Fibroblast of skin of left quadriceps (primary cell): ENCODE measurements at regions not wholly inside any gene's neighbourhood (a gene's known extent, or its start where the extent isn't known, plus 50 kb on each side); places are given as distances from the start of the nearest gene placed in this dataset.
"Not testable (repeated sequence)": the region's sequence is repeated elsewhere in the genome, so short reads cannot be mapped to it uniquely, and the experiment has no call there.

Experiments
- DNase-seq, 2 experiments: peaks; one replicate each; pipeline ENCODE4 v3.0.0-alpha.2; 2013; ENCODE audit warnings: low read depth in 2 of 2

- DNase-seq, result no peak
Measured at GRCh38 chr6:85085875-85086274, 321.5 kb upstream of the TBX18 start.

- no peak for DNase-seq
Measured at GRCh38 chr6:85081102-85081501, 316.7 kb upstream of the TBX18 start.

- DNase-seq, result no peak
Measured at GRCh38 chr6:85079761-85080160, 315.4 kb upstream of the TBX18 start.

- peak; percentile 95 for DNase-seq
Measured at GRCh38 chr6:85078058-85078457, 313.7 kb upstream of the TBX18 start.

GRCh38 chr6:85077098-85077497 lies 312.7 kb upstream of the TBX18 start:
- peak; percentile 36 to 38 for DNase-seq

GRCh38 chr6:85071845-85072244 lies 307.4 kb upstream of the TBX18 start:
- not testable (repeated sequence) for DNase-seq

DNA sequence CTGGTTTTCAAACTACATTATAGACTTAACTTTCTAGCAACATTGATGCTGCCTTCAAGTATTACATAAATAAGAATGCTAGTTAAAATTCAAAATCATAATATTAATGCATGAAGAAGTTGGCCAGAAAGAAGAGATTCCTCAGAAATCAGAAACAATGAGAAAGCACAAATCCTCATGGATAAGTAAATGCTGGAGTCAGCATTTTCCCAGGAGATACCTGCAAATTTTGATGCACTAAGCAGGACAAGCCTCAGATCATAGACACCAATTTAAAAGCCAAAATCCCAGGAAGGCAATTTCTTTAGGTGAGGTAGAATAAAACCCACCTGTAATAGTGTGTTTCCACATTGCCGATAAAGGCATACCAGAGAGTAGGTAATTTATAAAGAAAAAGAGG lies 305.2 kb upstream of the TBX18 start:
- DNase-seq, result no peak

DNA sequence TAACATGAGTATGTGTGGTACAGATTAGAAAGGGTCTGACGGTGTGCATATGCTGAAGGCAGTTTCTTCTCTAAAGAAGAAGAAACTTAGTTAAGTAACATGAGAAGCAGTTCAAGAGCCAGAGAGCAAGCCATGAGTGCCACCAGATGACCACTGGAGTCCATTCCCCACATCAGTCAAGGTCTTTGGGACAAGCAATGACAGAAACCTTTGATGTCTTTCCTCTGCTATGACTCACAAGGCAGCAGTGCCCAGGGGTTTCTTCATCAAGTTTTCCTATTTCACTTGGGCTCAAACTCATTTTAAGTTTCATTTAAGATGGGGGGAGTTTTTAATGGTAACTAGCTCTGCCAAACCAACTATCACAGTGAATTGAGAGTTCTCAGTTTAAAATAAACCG lies 303.8 kb upstream of the TBX18 start:
- DNase-seq, result no peak

DNA sequence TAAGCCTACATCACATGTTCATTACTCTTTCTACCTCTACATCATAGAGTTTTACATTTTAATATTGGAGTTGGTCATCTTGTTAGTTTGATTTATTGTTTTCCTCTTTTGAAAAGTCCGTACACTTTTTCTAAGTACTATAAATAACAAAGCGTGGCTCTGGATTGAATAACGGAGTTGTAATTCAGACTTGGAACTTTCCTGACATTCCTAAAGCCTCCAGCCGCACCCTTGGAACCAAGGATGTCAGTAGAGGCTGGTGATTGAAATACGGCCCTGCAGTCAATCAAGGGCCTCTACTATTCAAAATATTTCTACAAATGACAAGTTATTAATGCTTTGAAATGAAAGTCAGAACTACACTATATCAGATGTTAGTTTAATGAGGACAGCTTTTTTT lies 301.9 kb upstream of the TBX18 start:
- DNase-seq, result no peak

- peak; percentile 23 to 29 for DNase-seq
Measured at GRCh38 chr6:85065831-85066230, 301.4 kb upstream of the TBX18 start.

- no peak for DNase-seq
Measured at GRCh38 chr6:85063611-85064010, 299.2 kb upstream of the TBX18 start.

GRCh38 chr6:85062884-85063283 lies 298.5 kb upstream of the TBX18 start:
- no peak for DNase-seq

DNA sequence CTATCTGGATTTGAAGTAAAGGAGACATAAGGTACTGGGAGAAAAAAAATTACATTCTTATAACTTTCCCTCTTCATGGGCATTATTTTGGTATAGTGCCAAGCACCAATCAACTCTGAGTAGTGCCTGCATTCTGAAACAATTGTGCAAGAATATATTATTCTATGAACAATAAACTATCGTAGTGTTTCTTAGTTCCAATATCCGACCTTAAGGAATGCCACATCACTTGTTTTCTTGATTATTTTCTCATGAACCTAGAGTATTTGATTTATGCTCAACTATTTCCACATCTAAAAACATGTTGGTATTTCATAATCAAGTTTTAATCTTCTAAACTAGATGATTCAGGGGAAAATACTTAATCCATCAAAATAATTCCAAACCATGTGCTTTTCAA lies 294.4 kb upstream of the TBX18 start:
- DNase-seq, result peak; percentile 22 to 25

GRCh38 chr6:85050149-85050548 lies 285.8 kb upstream of the TBX18 start:
- DNase-seq, result no peak

GRCh38 chr6:85049282-85049681 lies 284.9 kb upstream of the TBX18 start:
- DNase-seq, result no peak

DNA sequence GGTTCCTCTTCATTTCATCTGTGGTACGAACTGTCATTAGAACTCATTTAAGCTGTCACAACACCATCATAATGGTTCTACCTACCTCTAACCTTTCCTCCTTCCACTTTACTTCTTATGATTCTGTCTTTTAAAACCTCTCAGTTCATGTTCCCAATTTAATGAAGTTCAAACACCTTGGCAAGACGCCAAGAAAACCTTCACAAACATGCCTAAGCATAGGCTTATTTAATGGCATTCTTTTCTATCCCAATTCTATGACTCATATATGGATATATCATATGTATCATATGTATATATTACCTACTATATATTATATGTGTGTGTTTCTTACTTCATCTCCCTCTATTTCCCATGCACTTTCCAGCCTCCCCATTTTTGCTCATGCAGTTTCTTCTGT lies 283.4 kb upstream of the TBX18 start:
- no peak for DNase-seq

DNA sequence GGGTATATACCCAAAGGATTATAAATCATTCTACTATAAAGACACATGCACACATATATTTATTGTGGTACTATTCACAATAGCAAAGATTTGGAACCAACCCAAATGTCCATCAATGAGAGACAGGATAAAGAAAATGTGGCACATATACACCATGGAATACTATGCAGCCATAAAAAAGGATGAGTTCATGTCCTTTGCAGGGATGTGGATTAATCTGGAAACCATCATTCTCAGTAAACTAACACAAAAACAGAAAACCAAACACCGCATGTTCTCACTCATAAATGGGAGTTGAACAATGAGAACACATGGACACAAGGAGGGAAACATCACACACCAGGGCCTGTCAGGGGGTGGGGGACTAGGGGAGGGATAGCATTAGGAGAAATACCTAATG lies 281.4 kb upstream of the TBX18 start:
- DNase-seq, result not testable (repeated sequence)

- peak; percentile 70 to 73 for DNase-seq
Measured at GRCh38 chr6:85044361-85044760, 280.0 kb upstream of the TBX18 start.

DNA sequence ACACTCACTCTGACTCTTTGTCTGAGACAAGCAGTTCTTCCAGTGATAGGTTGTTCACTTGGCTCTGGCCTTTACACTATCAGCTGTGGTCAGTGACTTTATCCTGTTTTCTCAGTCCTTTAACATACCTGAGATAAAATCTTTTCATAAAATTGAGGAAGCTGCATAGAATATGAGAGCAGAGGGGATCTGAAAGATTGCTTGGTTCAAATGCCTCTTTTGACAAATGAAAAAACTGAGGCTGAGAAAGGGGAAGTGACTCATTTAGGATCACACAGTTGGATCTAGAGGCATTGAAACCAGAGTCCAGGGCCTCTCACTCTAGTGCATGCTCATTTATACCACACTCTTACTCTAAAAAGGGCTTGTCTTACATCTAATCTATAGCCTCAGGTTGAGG lies 277.0 kb upstream of the TBX18 start:
- DNase-seq, result no peak

- DNase-seq, result no peak
Measured at GRCh38 chr6:85037221-85037620, 272.8 kb upstream of the TBX18 start.

DNA sequence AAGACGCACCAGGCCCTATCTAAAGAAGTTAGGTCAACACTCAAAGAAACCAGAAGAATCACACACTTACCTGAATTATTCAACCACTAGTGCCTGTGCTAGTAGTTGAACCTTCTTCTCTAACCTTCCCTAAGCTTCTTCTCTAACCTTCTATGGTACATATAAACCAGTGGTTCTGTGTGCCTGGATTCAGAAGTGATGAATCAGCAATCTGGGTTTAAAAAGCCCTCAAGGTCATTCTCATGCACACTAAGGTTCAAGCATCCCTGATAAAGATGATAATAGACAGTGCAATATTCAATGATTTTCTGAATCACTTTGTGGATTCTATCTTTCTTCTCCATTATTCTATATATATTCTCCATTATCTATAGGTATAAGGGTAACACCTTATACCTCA lies 271.4 kb upstream of the TBX18 start:
- no peak for DNase-seq

DNA sequence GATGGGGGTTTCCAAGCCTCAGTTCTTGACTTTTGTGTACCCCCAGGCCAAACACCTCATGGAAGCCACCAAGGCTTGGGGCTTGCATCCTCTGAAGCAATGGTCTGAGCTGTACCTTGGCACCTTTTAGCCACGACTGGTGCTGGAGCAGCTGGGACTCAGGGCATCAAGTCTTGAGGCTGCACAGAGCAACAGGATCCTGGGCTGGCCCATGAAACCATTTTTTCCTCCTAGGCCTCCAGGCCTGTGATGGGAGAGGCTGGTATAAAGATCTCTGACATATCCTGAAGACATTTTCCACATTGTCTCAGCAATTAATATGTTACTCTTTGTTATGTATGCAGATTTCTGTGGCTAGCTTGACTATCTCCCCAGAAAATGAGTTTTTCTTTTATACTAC lies 269.1 kb upstream of the TBX18 start:
- no peak for DNase-seq

DNA sequence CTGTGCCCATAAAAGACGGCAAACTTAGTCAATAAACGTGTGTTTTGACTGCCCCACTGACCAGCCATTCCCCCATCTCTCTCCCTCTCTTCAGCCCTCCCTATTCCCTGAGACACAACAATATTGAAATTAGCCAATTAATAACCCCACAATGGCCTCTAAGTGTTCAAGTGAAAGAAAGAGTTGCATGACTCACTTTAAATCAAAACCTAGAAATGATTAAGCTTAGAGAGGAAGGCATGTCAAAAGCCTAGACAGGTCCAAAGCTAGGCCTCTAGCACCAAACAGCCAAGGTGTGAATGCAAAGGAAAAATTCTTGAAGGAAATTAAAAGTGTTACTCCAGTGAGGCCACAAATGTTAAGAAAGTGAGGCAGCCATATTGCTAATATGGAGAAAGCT lies 261.6 kb upstream of the TBX18 start:
- DNase-seq, result no peak

GRCh38 chr6:85023721-85024120 lies 259.3 kb upstream of the TBX18 start:
- no peak for DNase-seq

GRCh38 chr6:85017352-85017751 lies 253.0 kb upstream of the TBX18 start:
- no peak for DNase-seq
